Retinal pigment epithelial cell (primary cell): ENCODE measurements at regions not wholly inside any gene's neighbourhood (a gene's known extent, or its start where the extent isn't known, plus 50 kb on each side); places are given as distances from the start of the nearest gene placed in this dataset.

Experiments used
- DNase-seq: peaks from one replicate; pipeline ENCODE4 v3.0.0-alpha.2; 2010; ENCODE audit warnings: low read depth
- H3K4me3 ChIP-seq: 2 replicates; pipeline ENCODE4 v1.5.1; 2011; ENCODE audit warnings: mild to moderate bottlenecking, low read length, control low read depth, moderate library complexity
- TF ChIP-seq, protein P1 (sequence below): conservative IDR thresholded peaks from 2 replicates; pipeline ENCODE4 v1.5.1; 2011; ENCODE audit warnings: low read depth, low read length, control low read depth, inconsistent platforms

DNA sequence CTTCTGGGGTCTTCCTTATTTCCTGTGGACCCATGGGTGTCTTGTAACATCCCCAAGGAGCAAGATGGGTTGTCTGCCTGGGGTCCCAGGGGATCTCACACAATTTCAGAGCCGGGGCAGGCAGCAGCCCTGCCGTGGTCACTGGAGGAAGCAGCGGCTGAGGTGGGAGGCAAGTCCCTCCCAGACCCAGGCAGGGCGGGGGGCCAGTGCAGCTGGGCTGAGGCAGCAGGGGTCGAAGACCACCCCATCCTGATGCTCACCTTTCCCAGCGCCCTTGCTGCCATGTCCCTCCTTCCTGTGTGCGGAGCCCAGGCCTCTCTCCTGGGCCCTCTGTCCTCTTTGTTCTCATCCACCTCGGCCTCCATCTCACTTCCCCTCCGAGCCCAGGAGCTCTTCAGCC lies 583.0 kb upstream of the COBL start:
- TF ChIP-seq, protein P1, sequence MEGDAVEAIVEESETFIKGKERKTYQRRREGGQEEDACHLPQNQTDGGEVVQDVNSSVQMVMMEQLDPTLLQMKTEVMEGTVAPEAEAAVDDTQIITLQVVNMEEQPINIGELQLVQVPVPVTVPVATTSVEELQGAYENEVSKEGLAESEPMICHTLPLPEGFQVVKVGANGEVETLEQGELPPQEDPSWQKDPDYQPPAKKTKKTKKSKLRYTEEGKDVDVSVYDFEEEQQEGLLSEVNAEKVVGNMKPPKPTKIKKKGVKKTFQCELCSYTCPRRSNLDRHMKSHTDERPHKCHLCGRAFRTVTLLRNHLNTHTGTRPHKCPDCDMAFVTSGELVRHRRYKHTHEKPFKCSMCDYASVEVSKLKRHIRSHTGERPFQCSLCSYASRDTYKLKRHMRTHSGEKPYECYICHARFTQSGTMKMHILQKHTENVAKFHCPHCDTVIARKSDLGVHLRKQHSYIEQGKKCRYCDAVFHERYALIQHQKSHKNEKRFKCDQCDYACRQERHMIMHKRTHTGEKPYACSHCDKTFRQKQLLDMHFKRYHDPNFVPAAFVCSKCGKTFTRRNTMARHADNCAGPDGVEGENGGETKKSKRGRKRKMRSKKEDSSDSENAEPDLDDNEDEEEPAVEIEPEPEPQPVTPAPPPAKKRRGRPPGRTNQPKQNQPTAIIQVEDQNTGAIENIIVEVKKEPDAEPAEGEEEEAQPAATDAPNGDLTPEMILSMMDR: no peak
- no peak for DNase-seq
- no peak overlapping the region for H3K4me3 ChIP-seq

DNA sequence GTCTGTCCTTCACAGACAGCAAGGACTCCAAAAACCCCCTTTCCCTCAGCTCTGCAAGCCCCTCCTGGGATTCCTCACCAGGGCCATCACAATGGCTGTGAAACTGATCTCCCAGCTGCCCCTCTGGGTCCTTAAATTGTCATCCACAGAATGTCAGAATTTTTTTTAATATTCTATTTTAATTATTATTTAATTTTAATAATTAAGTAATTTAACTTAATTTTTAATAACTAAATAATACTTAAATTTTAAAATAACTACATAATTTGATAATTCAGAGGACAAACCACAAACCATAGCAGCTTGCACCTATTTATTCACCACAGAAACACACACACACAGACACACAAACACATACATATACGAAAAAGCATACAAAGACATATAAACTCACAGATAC lies 565.8 kb upstream of the COBL start:
- TF ChIP-seq, protein P1: no peak
- H3K4me3 ChIP-seq: no peak overlapping the region
- DNase-seq: no peak

DNA sequence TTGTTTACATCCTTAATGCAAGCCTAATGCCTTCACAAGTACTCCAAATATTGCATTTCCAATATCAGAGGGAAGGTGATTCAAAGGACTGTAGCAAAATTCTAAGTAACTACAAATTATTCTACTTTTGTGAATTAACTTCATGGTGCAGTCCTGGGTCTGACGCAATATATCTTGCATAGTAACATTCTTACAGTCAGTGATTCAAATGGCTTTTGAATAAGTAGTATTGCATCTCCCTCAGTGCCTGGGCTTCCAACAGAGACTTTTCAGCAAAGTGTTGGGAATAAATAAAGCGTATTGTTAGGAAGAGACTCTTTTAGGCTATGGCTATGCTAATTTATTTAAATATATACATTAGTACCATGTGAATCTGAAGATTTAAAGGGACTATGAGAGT lies 564.7 kb upstream of the COBL start:
- no peak overlapping the region for H3K4me3 ChIP-seq
- DNase-seq: no peak
- TF ChIP-seq, protein P1: no peak

DNA sequence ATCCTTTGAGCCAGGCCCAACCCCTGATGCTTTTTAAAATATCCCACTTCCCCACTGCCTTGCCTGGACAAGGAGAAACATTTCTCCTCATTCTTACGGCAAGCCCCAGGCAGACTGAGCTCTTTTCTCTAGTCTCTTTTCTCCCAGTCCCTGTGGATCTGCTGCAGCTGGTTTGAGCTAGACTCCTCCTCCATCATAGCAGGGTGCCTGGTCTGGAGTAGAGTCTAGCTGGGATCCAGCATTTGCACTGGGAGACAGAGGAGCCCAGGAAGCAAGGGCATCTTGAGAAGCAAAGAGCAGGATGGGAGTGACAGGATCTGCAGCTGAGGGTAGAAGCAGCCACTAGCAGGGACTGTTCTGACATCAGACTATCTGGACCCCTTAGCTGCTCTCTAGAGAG lies 562.3 kb upstream of the COBL start:
- TF ChIP-seq, protein P1: no peak
- H3K4me3 ChIP-seq: no peak overlapping the region
- DNase-seq: no peak

DNA sequence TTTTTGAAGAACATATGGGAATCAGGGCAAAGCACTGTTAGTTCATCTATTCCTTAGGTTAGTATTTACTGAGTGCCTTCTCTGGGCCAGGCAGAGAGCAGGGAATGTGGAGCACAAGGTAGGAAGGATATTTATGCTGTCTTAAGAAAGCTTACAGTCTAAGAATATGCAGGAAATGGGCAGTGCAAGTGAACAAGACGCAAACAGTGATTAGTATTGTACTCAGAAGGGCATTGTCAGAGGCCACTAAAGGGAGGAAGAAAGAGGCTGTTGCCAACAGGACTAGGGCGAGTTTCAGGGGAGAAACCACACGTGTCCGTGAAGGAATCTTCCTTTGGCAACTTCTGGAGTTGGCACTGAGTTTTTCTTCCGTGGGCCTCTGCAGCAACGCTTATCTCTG lies 552.8 kb upstream of the COBL start:
- DNase-seq: no peak
- H3K4me3 ChIP-seq: no peak overlapping the region
- TF ChIP-seq, protein P1: no peak

DNA sequence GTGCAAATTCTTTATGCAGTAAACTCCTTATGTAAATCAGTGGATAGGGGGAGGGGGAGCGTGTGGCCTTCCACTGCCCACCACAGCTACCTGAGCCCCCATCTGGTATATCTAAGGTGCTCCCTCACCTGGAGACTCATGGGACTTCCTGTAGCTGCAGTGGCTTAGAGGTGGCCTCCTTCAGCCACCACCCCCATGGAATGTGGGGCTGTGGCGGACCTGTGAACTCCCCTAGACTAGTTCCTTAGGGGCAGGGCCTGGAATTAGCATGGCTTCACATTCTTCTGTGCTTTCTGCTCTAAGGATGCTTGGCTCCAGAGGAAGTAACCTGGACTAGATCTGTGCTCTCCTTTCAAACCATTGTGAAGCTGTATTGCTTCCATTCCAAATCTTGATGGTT lies 550.5 kb upstream of the COBL start:
- no peak for DNase-seq
- TF ChIP-seq, protein P1: no peak
- no peak overlapping the region for H3K4me3 ChIP-seq

DNA sequence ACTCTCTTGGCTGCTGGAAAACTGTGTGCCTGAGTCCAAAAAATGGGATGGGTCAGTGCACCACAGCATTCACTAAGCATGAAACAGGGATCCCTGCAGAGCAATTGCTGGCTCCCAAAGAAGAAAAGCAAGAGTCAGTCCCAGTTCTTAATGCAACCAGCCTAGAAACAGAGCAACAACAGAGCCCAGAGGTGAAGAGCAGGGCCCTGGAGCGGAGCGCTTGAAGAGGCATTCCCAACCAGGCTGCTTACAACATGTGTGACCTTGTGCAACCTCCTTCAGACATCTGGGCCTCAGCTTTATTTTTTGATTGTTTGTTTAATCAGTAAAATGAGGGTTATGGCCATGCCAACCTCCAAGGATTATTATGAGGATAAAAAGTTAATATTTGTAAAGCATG lies 543.7 kb upstream of the COBL start:
- DNase-seq: no peak
- no peak overlapping the region for H3K4me3 ChIP-seq
- TF ChIP-seq, protein P1: no peak
